ENCODE measurements at regions not wholly inside any gene's neighbourhood (a gene's known extent, or its start where the extent isn't known, plus 50 kb on each side); places are given as distances from the start of the nearest gene placed in this dataset.

DNA sequence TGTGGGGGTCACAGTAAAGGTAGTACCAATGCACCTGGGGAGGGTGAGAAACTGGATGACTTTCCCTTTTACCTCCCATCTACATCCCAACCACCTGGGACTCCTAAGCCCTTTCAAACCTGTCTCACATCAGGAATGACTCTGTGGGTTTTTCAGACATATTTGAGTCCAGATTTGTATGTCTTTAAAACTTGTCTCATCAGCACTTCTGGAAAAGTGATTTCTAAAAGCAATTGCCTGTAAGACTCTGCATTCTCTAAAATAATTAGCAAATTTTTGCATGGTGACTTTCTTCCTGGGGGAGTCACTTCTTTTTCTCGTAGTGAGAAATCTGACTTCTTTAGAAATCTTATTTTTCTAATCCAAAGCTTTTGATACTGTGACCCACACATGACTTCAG lies 1553.0 kb upstream of the PIK3C3 start:
- DNase-seq: no peak

DNA sequence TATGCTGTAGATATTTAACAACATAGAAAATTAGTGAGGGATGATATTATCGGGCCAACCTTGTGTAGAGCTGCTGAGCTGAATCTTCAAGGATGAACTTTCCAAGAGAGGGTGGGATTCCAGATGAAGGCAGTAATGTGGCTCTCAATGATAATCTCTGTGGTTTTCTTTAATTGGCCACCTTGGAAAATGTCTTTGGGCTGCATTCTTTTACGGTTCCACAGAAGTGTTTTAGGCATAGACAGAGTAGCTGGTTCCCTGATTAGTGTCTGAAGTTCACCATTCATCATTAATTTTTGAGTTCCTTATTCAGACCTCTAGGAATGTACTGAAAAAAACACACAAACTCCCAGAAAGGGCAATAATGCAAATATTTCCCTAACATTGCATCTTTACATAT lies 1566.9 kb upstream of the PIK3C3 start:
- no peak for DNase-seq

DNA sequence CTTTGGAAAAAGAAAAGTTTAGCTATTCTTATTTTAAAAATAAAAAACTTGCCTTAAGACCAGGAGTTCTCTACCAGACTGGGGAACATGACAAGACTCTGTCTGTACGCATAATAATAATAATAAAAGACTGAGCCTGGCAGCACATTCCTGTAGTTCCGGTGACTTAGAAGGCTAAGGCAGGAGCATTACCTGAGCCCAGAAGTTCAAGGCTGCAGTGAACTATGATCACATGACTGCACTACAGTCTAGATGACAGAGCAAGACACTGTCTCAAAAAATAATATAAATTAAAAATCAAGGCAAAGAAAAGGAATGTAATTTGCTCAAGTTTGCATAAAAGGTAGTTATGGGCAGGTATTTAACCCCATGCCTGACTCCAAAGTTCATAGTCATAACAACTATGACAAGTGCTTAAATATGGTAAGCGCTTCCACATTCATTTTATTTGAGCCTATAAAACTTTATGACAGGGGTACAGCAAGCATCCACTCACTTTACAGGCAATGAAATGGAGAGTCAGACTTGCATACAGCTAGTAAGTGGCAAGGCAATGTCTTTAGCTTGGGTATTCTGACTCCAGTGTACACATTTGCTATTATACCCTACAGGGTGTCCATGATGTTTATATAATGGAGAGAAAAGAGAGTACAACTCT lies 1567.8 kb upstream of the PIK3C3 start:
- no peak for DNase-seq

DNA sequence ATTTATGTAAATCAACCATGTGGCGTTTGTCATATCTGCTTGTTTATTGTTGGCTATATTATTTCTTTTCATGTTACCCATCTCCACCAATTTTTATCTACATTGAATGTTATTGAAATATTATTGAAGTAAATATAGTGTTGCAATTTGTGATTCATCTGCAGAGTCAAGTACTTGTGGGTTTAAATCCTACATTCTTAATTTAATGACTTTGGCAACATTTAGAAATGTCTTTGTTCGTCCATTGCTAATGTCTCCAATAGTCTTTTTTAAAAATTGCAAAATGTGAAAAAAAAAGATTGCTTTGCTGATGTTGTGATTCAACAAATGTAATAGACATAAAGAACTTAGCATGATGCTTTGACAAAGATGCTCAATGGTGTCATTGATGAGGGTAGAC lies 1572.8 kb upstream of the PIK3C3 start:
- no peak for DNase-seq

DNA sequence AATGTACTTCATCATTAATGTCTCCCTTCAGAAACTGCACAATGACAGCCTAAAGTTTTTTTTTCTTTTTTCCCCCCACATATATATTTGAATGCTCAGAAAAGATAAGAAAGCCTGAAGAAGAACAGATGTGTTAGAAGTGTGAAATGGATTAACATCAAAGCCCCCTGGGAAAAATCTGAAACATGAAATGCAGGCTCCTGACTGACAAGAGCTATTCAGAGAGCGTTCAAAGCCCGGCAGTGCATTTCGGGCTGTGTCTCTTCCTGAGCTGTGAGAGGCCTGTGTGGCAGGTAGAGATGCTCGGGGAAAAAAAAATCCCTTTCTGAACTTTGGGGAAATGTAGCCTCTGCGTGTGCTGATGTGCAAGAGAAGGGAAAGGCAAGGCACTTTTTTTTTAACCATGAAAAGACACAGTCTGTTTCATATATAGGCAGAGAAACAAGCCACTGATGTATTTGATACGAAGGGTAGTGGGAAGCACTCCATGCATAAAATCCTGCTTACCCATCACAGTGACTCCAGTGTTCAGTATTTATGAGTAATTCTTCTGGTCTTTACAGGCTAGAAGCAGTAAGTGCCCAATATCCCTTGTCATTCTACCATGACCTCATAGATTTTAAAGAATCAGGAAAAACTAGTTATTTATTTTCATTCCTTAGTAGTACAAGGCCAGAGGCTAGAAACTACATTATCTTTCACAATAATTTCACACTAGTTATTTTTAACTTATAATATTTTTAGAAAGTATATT lies 1574.2 kb upstream of the PIK3C3 start:
- DNase-seq: no peak

DNA sequence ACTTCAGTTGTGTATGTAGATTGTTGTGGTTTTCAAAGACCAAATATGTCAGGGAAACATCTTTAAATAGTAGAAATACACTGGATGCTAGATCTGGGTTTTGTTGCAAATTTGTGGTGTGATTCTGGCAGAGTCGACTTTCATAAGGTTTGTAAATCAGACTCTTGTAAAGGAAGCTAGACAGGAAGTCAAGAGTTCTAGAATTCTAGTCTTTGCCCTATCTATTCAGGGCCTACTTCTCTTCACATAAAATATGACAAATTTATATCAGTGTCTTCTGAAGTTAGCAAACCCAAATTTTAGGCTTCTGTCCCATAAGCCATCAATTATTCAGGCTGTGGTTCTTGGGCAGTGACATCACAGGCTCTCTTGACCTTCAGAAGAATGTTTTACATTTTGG lies 1579.2 kb upstream of the PIK3C3 start:
- no peak for DNase-seq

DNA sequence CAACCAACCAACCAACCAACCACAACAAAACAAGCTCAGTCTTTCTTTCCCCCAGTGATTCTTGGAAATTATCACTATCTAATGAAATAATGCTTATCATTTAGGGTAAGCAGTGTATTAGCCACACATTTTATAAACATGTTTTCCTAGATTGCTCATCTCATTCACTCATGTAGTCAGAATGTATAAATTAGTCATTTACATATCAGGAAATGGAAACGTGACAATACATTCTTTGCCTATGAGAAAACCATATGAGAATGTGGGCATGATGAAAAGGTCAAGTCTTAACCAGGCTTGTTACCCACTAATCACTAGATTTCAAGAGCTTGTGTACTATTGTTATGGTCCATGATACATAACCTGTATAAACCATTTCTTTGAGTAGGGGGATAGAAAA lies 1583.4 kb upstream of the PIK3C3 start:
- no peak for DNase-seq

DNA sequence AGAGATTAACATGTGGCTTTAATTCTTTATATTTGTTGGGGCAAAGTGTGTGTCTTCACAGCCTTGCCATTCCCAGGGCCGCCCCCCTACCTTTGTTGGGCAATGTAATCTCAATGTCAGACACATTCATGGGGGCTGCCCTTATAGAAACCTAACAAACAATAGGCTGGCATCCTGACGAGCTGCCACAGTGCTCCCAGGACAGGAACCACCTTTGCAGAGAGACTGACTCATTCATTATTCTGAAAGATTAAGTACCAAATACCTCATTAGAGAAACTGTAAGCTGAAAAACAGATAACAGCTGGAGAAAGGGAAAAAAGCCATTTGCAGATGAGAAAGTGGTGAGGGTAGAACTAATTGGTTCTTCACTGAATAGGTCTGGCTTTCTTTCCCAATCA lies 1587.5 kb upstream of the PIK3C3 start:
- no peak for DNase-seq

DNA sequence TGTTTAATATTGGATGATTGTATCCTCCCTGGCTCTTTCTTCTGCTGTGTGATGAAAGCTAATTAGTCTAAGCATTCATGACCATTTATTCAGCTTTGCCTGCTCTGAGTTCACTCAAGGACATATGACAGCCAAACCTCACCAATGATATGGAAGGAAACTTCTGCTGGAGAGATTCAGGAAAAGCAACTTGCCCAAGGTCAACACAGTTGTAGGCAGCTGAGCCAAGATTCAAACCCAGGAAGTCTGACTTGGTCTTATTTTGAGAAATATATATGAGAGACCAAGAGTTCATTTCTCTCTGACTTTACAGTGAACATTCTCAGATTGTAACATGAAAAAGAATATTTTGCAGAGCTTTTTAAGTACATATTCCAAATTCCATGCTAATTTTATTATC lies 1588.5 kb upstream of the PIK3C3 start:
- no peak for DNase-seq

DNA sequence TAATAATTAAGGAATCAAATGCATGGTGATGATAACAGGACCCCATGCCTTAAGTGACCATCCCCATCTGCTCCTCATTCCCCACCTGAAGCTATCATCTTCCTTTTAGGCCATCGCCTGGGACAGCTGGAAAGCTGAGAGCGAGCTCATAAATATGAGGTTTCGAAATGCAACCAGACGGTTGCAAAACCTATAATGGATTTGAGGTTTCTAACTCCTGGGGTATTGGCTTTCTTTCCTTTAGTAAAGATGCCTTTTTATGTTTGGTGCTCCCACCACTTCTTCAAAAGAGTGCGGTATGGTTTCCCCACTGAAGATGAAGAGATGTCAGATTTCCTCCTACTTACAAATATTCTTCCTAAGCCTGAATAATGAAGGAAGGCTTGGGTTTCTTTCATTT lies 1589.5 kb upstream of the PIK3C3 start:
- no peak for DNase-seq

DNA sequence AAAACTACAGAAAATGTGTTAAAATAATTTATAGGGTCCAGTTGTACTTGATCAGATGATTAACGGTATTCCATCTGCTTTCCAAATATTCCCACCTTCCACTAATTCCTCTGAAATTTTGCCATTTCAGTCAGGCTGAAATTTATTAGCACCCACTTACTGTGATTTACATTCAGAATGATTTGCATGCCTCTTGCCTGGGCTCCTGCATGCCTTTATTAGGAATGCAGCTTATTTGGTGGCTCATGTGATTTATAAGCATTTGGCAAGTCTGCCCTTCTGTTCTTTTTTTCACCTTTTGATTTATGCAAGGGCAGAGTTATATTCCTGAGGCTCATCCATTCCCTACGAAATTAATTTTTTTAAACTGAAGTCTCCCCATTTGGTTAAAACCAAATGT lies 1594.5 kb upstream of the PIK3C3 start:
- DNase-seq: no peak

DNA sequence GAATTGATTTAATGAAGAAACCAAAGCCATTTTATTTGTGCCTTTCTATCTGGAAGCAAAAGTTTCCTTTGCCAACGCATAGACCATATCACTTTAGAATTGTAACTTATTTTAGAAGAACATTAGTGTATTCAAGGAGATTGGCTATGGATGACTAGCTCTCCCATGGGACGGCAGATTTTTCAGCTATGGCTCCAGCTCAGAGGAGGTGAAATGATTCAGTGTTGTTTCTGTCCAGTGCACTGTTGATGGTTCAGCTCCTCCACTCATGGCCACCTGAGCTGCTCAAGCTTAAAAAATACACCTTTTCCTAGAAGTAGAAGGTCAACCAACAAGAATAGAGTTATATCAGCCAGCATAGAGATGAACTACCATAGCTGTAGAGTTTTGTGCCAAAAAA lies 1597.5 kb upstream of the PIK3C3 start:
- no peak for DNase-seq

DNA sequence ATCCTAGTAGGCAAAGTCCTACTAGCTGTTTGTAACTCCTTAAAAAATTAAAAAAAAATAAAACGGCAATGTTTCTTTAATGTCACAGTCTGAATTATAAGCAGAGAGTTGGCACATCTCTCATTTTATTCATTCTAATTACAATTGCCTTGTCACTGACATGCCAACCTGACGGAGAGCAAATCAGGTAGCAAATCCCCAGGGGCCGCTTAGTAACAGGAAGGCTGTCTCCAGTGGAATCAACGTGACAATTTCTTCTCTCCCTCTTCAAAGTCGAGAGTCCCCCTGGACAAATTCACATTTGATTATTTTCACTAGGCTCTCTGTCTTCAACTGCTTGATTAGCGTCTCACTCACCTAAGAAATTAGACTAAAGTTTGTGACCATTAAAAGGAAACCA lies 1598.9 kb upstream of the PIK3C3 start:
- DNase-seq: no peak

DNA sequence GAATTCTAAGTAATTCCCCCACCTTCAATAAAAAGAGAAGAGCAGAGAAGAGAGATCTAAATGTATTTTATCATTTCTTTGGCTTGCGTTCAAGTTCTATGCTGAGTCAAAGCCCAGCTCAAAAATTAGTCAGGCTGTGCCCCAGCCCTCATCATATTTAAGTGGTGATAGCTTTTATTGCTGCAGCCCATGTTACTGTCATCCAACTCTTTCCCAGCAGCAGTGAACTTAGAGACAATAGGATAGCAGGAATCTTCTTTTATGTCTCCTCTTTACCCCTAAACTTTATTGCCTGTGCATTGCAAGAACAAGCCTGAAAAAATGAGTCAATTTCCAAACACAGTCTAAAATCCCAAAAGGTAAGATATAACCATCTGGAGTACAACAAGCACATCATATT lies 1599.3 kb upstream of the PIK3C3 start:
- DNase-seq: no peak

DNA sequence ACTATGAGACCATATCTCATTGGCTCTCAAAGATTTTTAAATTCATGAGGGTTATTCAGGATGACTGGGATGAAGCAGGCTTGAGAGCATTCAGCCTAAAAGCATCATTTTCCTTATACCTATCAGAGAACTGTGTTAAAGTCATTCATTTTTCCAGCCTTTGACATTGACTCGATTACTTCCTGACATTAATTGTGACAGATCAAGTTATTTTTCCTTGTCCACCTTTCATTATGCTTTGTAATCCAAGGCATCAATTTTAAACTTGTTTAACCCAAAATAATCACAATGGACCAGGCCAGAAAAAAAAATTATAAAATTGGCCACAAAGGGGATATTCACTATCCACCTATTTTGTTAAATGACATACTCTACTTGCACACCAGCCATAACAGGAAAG lies 1606.8 kb upstream of the PIK3C3 start:
- DNase-seq: no peak

DNA sequence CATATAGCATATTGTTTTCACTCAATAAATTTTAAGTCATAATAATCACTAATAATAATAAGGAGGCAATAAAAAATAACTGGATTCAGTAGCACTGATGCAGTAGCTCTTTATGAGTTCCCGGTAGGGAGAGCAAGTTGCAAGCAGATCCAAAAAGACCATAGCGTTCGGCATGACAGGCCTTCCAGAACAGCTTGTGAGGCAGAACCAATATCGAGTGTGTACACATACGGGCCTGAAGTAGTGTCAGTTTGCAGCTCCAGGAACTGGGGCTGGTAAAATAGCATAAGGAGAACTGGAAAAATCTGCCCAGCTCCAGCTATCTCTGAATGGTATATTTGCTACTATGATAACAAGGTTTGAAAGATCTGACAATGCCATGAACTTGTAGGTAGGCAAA lies 1607.8 kb upstream of the PIK3C3 start:
- no peak for DNase-seq

DNA sequence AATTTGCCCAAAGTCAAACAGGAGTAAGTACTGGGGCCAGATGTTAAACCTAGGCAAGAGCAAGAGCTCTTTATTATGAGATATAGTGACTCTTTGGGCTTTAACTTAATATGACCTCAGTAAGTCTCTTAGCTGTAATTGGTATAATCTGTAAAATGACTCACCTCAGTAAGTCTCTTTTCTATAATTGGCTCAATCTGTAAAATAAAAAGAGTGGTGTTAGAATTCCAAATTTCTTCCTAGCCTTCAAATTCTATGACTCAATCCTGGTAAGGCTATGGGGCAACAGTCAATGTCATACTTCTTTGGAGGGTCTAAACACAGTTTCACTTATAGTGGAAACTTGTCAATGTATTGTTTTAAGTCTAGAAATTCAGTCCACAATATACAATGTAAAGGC lies 1608.9 kb upstream of the PIK3C3 start:
- DNase-seq: no peak

DNA sequence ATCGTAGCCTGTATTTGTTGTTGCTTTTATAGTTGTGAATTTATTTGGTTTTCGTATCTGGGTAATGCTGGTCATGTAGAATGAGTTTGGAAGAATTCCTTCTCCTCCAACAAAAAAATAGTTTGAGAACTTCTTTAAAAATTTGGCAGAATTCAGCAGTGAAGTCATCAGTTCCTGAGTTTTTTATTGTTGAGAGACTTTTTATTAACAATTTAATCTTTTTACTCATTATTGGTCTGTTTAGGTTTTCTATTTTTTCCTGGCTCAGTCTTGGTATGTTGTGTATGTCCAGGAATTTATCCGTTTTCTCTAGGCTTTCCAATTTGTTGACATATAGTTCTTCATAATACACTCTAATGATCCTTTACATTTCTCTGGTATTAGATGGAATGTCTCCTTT lies 1613.3 kb upstream of the PIK3C3 start:
- DNase-seq: no peak

DNA sequence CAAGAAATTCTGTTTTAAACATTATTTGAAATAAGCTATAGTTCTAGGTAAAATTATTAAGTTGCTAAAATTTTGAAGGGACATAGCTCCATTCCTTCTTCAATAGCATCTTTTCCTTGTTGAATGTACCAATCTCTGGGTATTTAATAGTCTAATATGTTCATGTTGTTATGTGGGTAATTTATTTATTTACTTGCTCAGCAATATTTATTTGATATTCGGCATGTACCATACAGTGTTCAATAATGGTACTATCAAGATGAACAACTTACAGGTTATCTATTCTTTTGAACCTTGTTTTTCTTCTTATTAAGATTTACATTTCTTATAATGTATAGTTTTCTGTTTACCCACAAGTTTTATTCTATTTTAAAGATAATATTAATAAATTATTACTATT lies 1616.8 kb upstream of the PIK3C3 start:
- no peak for DNase-seq

DNA sequence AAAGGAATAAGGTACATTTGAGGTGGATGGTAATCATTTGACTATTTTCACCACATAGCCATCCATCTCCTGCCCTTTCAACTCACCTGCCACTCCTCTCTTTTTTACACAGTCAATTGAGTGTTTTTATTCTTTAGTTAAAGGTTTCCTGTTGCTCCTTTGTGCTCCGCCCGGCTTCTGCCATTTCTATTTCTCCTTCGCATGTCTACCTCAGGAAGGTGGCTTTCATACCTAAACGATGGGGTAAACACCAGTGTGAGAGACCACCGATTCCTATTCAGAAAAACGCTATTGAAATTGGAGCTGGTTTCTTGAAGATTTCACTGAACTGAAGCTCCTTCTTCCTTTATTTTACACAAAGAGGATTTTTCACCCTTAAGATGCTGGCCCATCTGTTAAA lies 1628.0 kb upstream of the PIK3C3 start:
- no peak for DNase-seq

DNA sequence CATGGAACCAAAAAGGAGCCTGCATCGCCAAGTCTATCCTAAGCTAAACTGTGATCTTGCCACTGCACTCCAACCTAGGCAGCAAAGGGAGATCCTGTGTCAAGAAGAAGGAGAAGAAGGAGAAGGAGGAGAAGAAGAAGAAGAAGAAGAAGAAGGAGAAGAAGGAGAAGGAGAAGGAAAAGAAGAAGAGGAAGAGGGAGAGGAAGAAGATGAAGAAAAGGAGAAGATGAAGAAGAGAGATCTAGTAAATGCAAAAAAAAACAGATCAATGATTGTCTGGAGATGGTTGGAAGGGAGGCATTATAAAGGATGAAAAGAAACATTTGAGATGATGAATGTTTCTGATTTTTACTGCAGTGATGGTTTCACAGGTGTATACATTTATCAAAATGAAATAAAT lies 1629.0 kb upstream of the PIK3C3 start:
- no peak for DNase-seq

DNA sequence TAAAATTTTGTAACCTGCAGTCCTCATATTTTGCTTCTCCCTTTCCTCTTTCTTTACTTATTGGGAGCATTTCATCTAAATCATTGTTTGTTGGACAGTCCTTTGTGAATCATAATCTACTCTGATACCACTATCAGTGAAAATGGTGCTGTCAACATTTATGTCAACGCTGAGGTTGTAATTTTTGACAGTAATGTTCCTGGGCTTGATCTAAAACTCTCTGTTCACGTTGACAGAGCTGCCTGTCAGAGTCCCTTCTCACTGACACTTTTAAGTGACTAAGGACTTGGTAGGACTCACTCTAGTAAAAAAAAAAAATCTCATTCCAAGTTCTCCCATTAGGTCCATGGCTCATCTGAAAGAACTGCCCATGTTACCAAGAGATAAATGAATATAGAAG lies 1640.8 kb upstream of the PIK3C3 start:
- DNase-seq: no peak

DNA sequence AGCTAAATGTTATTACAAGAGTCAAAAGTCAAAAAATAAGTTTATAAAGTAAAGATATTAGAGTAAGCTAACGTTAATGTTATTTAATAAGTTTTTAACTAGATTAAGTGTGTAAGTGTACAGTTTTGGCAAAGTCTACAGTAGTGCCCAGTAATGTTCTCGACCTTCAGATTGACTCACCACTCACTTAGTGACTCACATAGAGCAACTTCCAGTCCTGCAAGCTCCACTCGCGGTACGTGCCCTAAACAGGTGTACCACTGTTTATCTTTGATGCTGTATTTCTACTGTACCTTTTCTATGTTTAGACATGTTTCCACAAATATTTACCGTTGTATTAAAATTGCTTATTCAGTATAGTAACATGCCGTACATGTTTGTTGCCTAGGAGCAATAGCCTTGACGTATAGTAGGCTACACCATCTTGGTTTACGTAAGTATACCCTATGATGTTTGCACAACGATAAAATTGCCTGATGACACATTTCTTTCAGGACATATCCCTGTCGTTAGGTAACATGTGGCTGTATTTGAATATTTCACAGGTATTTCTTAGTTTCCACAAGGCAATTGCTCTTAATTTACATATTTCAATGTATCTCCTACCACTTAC lies 1641.9 kb upstream of the PIK3C3 start:
- no peak for DNase-seq

DNA sequence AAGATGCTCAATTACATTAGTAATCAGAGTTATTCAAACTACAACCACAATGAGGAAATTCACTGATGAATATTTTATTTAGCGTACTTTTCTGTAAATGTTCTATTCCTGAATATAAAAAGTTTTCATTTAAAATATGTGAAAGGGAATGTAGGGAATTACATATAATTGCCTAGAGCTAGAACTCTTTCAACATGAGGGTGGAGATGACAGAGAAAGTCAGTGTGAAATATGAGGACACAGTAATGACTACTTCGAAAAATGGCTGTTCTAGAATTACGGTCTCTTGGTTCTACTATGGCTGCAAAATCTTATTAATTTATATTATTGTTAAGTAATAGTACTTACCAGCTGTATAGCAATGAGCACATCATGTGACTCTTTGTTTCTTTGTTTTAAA lies 1647.4 kb upstream of the PIK3C3 start:
- no peak for DNase-seq

Data from hematopoietic multipotent progenitor cell treated with erythropoietin and hydrocortisone succinate and interleukin-3 and kit ligand, for 8 days (in vitro differentiated cells).